Activated CD4-positive, CD25-positive, alpha-beta regulatory T cell (primary cell): ENCODE measurements at regions not wholly inside any gene's neighbourhood (a gene's known extent, or its start where the extent isn't known, plus 50 kb on each side); places are given as distances from the start of the nearest gene placed in this dataset.

Experiments
- DNase-seq, 4 experiments: peaks; one replicate each; lab custom pipeline; 2025; lab: John Stamatoyannopoulos, UW

DNA sequence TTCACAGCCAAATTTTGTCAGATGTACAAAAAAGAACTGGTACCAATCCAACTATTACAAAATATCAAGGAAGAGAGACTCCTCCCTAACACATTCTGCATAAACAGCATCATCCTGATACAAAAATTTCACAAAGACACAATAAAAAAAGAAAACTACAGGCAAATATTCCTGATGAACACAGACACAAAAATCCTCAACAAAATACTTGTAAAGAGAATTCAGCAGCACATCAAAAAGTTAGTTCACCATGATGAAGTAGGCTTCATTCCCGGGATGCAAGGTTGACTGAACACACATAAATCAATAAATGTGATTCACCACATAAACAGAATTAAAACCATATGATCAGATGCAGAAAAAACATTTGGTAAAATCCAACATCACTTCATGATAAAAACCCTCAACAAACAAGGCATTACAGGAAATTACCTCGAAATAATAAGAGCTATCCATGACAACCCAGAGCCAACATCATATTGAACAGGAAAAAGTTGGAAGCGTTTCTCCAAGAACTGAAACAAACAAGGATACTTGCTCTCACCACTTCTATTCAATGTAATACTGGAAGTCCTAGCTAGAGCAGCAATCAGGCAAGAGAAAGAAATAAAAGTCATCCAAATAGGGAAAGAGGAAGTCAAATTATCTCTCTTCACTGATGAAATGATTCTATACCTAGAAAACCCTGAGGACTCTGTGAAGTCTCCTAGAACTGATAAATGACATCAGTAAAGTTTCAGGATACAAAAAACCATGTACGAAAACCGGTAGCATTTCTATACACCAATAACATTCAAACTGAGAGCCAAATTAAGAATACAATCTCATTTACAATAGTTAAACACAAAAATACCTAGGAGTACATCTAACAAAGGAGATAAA, 223.1 kb downstream of the REEP3 start:
- DNase-seq = no peak

DNA sequence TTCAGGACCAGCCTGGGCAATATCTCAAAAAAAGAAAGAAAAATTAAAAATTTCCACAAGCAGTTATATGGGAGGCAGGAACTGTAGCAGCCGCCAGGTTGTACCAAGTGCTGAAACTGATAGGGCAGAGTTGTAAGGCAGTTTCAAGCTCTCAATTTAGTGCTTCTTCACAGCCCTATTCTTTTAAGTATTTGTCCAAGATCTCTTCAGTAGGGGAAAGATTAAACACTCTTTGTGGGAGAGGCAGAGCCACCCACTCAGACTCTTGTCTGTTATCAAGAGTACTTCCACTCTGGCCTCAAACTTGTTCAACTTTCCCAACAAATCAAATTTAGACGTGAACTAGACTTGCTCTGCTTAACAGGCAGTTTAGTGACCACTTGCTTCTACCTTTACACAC, 228.7 kb downstream of the REEP3 start:
- DNase-seq = no peak

DNA sequence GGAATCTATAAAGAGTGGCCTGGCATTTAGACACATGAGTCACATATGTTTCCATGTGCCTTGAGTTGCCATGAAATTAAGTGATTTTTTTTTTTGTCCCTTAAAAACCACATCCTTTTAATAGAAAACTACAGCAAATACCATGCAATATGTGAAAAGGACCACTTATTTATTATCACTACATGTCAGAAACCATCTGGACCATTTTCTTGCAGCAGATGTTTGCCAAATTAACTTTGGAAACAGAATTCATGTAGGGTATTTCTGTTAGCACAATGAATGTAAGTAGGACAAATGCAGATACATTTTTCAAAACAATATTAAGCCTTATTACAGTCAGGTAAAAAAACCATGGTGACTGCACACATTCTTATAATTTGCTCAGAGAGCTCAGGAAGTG, 230.6 kb downstream of the REEP3 start:
- no peak for DNase-seq

GRCh38 chr10:63752318-63752717, 231.1 kb downstream of the REEP3 start:
- DNase-seq = no peak

- no peak for DNase-seq
Observed at GRCh38 chr10:63753808-63754207, 232.6 kb downstream of the REEP3 start.

- no peak for DNase-seq
Observed at GRCh38 chr10:63755441-63755840, 234.2 kb downstream of the REEP3 start.

DNA sequence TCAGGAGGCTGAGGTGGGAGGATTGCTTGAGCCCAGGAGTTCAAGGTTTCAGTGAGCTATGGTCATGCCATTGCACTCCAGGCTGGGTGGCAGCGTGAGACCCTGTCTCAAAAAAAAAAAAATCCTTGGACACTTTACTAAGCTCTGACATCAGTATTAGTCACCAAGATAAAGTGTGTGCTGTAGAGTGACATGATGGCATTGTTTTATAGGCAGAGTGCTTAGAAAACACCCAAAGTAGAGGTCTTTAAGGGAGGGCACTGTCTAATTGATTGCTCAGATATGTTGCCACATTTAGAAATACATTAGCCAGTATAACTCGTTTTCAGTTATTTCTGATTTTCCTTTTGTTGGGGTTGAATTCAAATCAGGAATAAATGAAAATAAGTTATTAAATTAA, 235.9 kb downstream of the REEP3 start:
- no peak for DNase-seq

DNA sequence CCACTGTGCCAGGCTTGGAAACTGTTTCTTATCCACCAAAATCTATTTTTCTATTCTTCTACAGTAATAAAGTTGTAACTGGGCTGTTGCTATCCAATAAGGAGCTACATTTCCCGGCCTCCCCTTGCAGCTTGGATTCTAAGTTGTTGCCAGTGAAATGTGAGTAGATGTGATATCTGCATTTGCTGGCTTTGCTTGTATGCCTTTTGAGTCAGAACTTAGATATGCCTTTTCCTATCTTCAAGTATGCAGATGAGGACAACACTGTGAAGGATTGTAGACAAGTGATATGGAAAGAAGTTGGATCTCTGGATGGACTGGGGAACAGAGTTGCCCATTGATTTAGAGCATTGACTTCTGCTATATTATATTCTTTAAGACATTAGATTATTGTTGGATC, 236.9 kb downstream of the REEP3 start:
- DNase-seq = no peak

DNA sequence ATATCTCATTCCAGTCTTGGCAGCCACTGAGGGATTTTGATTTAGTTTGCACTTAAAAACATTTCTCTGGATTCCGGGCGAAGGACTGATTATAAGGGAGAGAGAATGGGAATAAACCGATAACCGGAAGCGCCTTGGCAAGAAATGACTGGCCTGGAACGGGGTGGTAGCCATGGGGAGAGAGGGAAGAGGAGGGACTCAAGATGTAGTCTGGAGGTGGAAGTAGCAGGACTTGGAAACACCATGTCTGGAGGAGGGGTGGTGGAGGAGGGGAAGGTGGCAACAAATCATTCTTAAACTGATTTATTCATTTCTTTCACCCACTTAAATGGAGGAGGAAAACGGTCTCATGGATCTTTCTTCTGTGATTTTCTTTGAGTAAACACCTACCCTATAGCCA, 238.1 kb downstream of the REEP3 start:
- no peak for DNase-seq

- DNase-seq = no peak
Observed at GRCh38 chr10:63760034-63760707, 239.0 kb downstream of the REEP3 start.

DNA sequence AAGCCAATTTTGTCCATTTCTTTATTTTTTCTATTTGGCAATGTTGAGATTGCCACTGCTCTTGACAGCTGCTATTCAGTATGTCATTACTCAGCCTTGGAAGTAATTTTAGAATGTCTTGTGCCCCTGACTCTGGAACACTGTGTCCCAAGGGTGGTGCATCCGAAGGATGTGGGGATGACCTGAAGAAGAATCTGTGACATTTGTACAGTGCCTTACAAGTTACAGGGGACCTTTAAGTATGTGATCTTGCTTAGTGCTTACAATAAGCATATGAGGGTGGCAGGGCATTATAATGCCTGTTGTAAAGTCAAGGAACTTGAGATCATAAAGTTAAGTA, 239.5 kb downstream of the REEP3 start:
- DNase-seq = no peak

GRCh38 chr10:63761243-63761642, 240.0 kb downstream of the REEP3 start:
- no peak for DNase-seq

DNA sequence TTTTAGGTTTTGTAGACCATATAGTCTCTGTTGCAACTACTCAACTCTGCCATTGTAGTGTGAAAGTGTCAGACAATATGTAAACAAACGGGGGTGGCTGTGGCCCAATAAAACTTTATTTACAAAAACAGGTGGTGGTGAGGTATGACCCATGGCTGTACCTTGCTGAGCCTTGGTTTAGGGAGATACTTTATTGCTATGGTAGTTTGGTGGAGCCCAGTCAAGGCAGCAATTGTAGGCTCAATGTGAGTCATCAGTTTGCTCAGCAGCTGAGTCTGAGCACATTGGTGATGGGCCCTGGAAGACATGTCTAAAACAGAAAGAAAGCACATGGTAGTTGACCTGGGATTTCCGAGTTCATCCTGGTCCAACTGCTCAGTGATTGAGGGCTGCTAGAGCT, 242.5 kb downstream of the REEP3 start:
- no peak for DNase-seq

DNA sequence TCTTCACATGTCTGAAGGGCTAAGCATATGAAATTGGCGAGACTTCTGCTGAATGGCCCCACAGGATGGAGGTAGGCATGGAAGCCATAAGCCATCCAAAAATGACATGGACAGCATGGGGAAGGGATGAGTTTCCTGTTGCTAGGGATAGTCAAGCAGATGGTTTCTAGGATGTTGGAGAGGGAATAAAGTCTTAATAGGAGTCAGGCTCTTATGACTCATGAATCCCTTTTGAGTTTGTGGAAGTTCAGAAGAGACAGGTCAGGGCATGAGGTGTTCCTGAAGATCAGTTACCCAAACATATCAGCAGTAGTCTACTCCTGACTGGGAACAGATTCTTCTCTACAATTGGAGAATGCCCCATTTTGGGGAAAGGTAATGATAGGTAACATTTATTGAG, 243.9 kb downstream of the REEP3 start:
- no peak for DNase-seq

DNA sequence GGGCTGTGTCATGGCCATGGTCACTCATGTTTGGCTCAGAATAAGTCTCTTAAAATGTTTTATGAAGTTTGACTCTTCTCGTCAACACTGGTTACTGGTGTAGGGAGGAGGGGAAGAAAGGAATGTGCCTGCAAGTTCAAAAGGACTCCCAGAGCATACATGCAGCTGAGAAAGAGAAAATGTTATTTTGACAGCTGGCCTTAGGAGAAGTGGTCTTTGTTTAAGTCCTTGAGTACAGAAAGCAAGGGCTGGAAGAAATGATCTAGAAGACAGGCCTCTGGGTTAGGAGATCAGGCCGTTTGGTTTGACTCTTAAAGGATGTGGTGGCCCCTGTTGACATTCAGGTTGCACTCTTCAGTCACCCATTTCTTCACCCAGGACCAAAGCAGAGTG, 245.5 kb downstream of the REEP3 start:
- DNase-seq = no peak

- DNase-seq = no peak
Observed at GRCh38 chr10:63767138-63767801, 246.1 kb downstream of the REEP3 start.

DNA sequence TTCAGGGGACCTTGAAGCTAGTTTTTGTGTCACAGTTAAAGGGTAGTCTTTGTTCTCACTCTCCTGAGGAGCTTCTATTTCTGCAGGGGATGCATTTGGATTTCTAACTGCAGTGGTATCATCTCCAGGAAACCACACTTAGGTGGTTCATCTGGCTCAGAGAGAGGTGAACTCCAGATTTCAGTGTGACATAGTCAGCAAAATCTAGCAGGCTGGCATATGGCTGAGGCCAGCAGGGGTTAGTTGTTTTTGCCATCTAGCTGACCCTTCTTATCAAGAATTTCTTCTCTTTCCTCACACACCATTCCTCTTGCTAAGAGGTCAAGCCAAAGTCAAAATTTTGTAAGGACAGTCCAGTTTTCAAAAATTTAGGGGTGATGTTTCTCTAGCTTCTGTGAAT, 248.2 kb downstream of the REEP3 start:
- DNase-seq = no peak

GRCh38 chr10:63770523-63770922, 249.3 kb downstream of the REEP3 start:
- DNase-seq = no peak

GRCh38 chr10:63772491-63772890, 251.3 kb downstream of the REEP3 start:
- DNase-seq = no peak

DNA sequence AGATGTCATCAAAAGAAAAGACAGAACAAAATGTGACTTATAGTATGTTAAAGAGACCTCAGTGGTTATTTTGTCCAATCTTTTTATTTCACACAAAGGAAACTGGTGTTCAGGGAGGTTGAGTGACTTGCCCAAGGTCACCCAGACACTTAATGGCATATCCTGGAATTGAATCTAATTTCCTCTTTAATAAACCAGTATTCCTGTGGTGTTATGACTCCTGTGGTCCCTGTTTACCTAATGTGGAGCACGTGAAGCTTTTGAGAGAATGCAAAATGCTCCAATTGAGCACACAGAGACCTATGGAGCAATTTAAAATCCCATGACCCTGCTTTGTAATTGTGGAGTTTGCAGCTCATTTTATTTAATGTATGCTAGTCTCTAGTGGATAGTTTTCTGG, 251.9 kb downstream of the REEP3 start:
- no peak for DNase-seq

- no peak for DNase-seq
Observed at GRCh38 chr10:63773962-63774361, 252.8 kb downstream of the REEP3 start.

GRCh38 chr10:63780101-63780500, 258.9 kb downstream of the REEP3 start:
- no peak for DNase-seq

GRCh38 chr10:63781226-63781625, 260.0 kb downstream of the REEP3 start:
- no peak for DNase-seq
